Endothelial cell of umbilical vein (primary cell): ENCODE measurements at regions not wholly inside any gene's neighbourhood (a gene's known extent, or its start where the extent isn't known, plus 50 kb on each side); places are given as distances from the start of the nearest gene placed in this dataset.

ENCODE experiments used
- BruUV-seq: library from RNA; stranded (reverse); fragments of 400-500 nt; replicated peaks from 2 replicates; lab custom pipeline; 2021; lab: Mats Ljungman, UMichigan
- CTCF ChIA-PET: fragments of 300-600, 350-600 bp; sonication (Branson Sonifier 250); formaldehyde crosslinking; loops from one replicate; lab custom pipeline; 2021; ENCODE audit warnings: antibody characterized with exemption, inconsistent platforms; lab: Charles Lee
- POLR2A ChIA-PET: fragments of 300-600, 350-600 bp; sonication (Branson Sonifier 250); formaldehyde crosslinking; loops from one replicate; lab custom pipeline; 2021; ENCODE audit warnings: antibody characterized with exemption, inconsistent platforms; lab: Charles Lee
- DNase-seq: peaks from one replicate; pipeline ENCODE4 v3.0.0-alpha.2; 2011; ENCODE audit warnings: low read depth, low spot score
- FAIRE-seq: peaks from 2 replicates; lab custom pipeline; 2011; peaks lifted over from hg19 to GRCh38; lab: Jason Lieb, UNC
- H2AFZ ChIP-seq: 2 replicates; pipeline ENCODE4 v1.6.0; 2012; ENCODE audit warnings: low read depth, low read length, control low read depth, inconsistent platforms
- H3K27ac ChIP-seq: 2 replicates; pipeline ENCODE4 v1.5.1; 2011; ENCODE audit warnings: low read depth, mild to moderate bottlenecking, control low read depth, low read length, moderate library complexity; ENCODE audit not compliant: insufficient read depth
- H3K27me3 ChIP-seq, 2 experiments: 2 replicates each; pipeline versions ENCODE4 v1.6.0 to v1.6.1; 2011; ENCODE audit warnings: low read length in 2 of 2, mixed read lengths in 1 of 2; ENCODE audit not compliant: control insufficient read depth in 2 of 2, insufficient read depth in 2 of 2
- H3K36me3 ChIP-seq, 2 experiments: 2 replicates in 1 of 2; 3 replicates in 1 of 2; pipeline ENCODE4 v1.5.1; 2011; ENCODE audit warnings: low read length in 2 of 2, mild to moderate bottlenecking in 1 of 2, moderate library complexity in 1 of 2; ENCODE audit not compliant: control insufficient read depth in 2 of 2, insufficient read depth in 2 of 2; ENCODE audit errors: extremely low read depth in 1 of 2
- H3K4me1 ChIP-seq: 3 replicates; pipeline ENCODE4 v1.5.1; 2011; ENCODE audit warnings: mild to moderate bottlenecking, low read length; ENCODE audit not compliant: control insufficient read depth, insufficient read depth; ENCODE audit errors: extremely low read depth
- H3K4me2 ChIP-seq: 2 replicates; pipeline ENCODE4 v1.6.1; 2011; ENCODE audit warnings: low read length, control low read depth, mixed read lengths; ENCODE audit not compliant: insufficient read depth
- H3K4me3 ChIP-seq, 3 experiments: fragments of 200-600 bp in 1 of 3; sonication (generic), shearing (Covaris generic) in 1 of 3; replicated peaks in 1 of 3; 2 replicates each; pipeline ENCODE4 v1.5.1; 2011 to 2016; ENCODE audit warnings: control low read depth in 3 of 3, low read length in 3 of 3, mild to moderate bottlenecking in 2 of 3, inconsistent platforms in 1 of 3, low read depth in 1 of 3, moderate library complexity in 1 of 3; ENCODE audit not compliant: insufficient read depth in 1 of 3
- H3K79me2 ChIP-seq: 2 replicates; pipeline ENCODE4 v1.6.0; 2012; ENCODE audit warnings: low read length, inconsistent platforms; ENCODE audit not compliant: control insufficient read depth, insufficient read depth
- H3K9ac ChIP-seq: replicated peaks from 2 replicates; pipeline ENCODE3; 2011; ENCODE audit warnings: low read length, control low read depth; ENCODE audit not compliant: insufficient read depth; ENCODE audit errors: extremely low read depth
- H3K9me1 ChIP-seq: replicated peaks from 3 replicates; pipeline ENCODE4 v1.6.0; 2011; ENCODE audit warnings: mild to moderate bottlenecking, low read length; ENCODE audit not compliant: control insufficient read depth, insufficient read depth; ENCODE audit errors: extremely low read depth
- H3K9me3 ChIP-seq: replicated peaks from 2 replicates; pipeline ENCODE4 v1.5.1; 2012; ENCODE audit warnings: low read length, inconsistent platforms; ENCODE audit not compliant: control insufficient read depth, insufficient read depth
- H4K20me1 ChIP-seq: replicated peaks from 2 replicates; pipeline ENCODE3; 2011; ENCODE audit warnings: mild to moderate bottlenecking, low read length; ENCODE audit not compliant: control insufficient read depth, insufficient read depth; ENCODE audit errors: extremely low read depth
- CTCF ChIP-seq, 2 donors: IDR thresholded peaks; 1 replicate in 1 of 2; 2 replicates in 1 of 2; pipeline ENCODE4 v1.5.1; 2011; ENCODE audit warnings: low read length in 2 of 2, mild to moderate bottlenecking in 2 of 2, moderate library complexity in 2 of 2, control low read depth in 1 of 2, inconsistent platforms in 1 of 2, low read depth in 1 of 2; ENCODE audit not compliant: insufficient read depth in 1 of 2; ENCODE audit errors: extremely low read depth in 1 of 2
- EZH2 ChIP-seq: IDR thresholded peaks from 2 replicates; pipeline ENCODE4 v1.6.1; 2012; ENCODE audit warnings: borderline replicate concordance, low read depth, mild to moderate bottlenecking, moderate library complexity, low read length, inconsistent platforms; ENCODE audit not compliant: severe bottlenecking
- FOS ChIP-seq: IDR thresholded peaks from 2 replicates; pipeline ENCODE4 v1.6.1; 2011; ENCODE audit warnings: mild to moderate bottlenecking, low read length, moderate library complexity, borderline replicate concordance; ENCODE audit not compliant: insufficient read depth
- GATA2 ChIP-seq: IDR thresholded peaks from 2 replicates; pipeline ENCODE4 v1.7.0; 2011; ENCODE audit warnings: low read depth, mild to moderate bottlenecking, moderate library complexity, mixed read lengths, low read length; ENCODE audit not compliant: insufficient read length, insufficient read depth
- JUN ChIP-seq: IDR thresholded peaks from 2 replicates; pipeline ENCODE4 v1.6.1; 2011; ENCODE audit warnings: borderline replicate concordance, low read depth; ENCODE audit not compliant: insufficient read length, insufficient read depth
- MAX ChIP-seq: IDR thresholded peaks from 2 replicates; pipeline ENCODE4 v1.6.1; 2011; ENCODE audit not compliant: insufficient read depth, insufficient read length
- MYC ChIP-seq: IDR thresholded peaks from one replicate; pipeline ENCODE4 v1.6.1; 2011; ENCODE audit warnings: mild to moderate bottlenecking, low read depth, low read length
- POLR2A ChIP-seq: IDR thresholded peaks from 2 replicates; pipeline ENCODE4 v1.6.1; 2012; ENCODE audit warnings: low read depth, mild to moderate bottlenecking, control low read depth, low read length
- POLR2AphosphoS5 ChIP-seq: IDR thresholded peaks from 2 replicates; pipeline ENCODE4 v1.6.1; 2012; ENCODE audit warnings: low read depth, mild to moderate bottlenecking, control low read depth, low read length, moderate library complexity; ENCODE audit not compliant: insufficient read depth
- dilution Hi-C: fragments of 300-500 bp; cut with MboI; formaldehyde crosslinking; loops from one replicate; pipeline ENCODE4 v1.15.0; 2019; ENCODE audit warnings: low sequenced_read_pairs; ENCODE audit not compliant: extremely low pct_ligation_motif_present
- intact Hi-C: fragments of 100-400 bp; cut with micrococcal nuclease; formaldehyde crosslinking; loops from one replicate; pipeline ENCODE4 v1.10.0; 2022

DNA sequence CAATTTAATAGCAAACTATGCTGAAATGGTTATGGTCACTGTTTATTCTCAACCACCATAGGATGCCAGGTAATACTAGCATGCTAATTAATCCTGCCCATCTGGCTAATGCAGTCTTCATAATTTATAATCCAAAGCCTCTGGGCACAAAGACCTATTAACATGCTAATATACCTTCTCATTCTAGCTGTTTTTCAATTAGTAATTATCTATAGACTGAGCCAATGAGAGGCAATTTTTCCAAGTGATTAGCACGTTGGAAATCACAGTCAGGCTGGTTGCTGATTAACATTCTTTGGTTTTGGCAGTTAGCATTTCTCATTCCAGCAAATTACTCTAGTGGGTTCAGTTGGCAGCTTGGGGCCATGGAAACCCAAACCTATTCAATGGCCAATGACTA, 357.2 kb downstream of the SEC23A start:
- Histone ChIP-seq H3K36me3 (no peaks in the 10 kb centered on the region), H3K9me1 (no peaks in the 10 kb centered on the region), H3K4me1 (no peaks in the 10 kb centered on the region), H3K4me3 (no peak overlapping the region), H3K27ac (no peak overlapping the region), H3K27me3 (no peaks in the 10 kb centered on the region), H3K4me2 (no peak overlapping the region), H3K9me3 (no peaks in the 10 kb centered on the region), H3K9ac (no peak overlapping the region), H3K79me2 (no peaks in the 10 kb centered on the region), H4K20me1 (no peaks in the 10 kb centered on the region), H2AFZ (no peak overlapping the region)
- DNase-seq (no peak), FAIRE-seq (no peak)
- no peak for TF ChIP-seq MAX
- TF ChIP-seq EZH2 = no peak
- no peak for TF ChIP-seq MYC
- TF ChIP-seq GATA2 = no peak
- TF ChIP-seq CTCF (IDR thresholded peaks at IDR 0.05; ENCODE audit: extremely low read depth in 1 of 2, insufficient read depth in 1 of 2, low read depth in 1 of 2, low read length in 2 of 2) = no peak
- no peak for TF ChIP-seq POLR2AphosphoS5
- TF ChIP-seq FOS = no peak
- no peak for TF ChIP-seq POLR2A
- no peak for TF ChIP-seq JUN
- dilution Hi-C loops (no loop called here), intact Hi-C loops (no loop called here)
- ChIA-PET POLR2A (no interaction called here), CTCF (no interaction called here)
- no TSS peak for BruUV-seq
